ENCODE measurements at regions not wholly inside any gene's neighbourhood (a gene's known extent, or its start where the extent isn't known, plus 50 kb on each side); places are given as distances from the start of the nearest gene placed in this dataset.
"Not testable (repeated sequence)": the region's sequence is repeated elsewhere in the genome, so short reads cannot be mapped to it uniquely, and the experiment has no call there.

DNA sequence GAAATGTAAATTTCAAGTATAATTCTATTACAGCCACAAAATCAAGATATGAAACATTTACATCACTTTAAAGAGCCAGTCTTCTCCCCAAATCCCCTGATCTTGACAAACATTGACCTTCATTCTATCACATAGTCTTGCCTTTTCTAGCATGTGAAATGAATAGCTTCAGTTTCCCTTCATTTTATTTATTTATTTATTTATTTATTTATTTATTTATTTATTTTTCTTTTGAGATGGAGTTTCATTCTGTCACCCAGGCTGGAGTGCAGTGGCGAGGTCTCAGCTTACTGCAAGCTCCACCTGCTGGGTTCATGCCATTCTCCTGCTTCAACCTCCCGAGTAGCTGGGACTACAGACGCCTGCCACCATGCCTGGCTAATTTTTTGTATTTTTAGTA, 147.9 kb downstream of the MSL3 start:
- intact Hi-C loops (cut with micrococcal nuclease): loop anchor here (5.0 to 10.0 kb wide), 3 partner anchors 71 to 764 kb away; no protein-coding TSS in a partner anchor
- Mint-ChIP-seq H3K9me3 (peaks cover 0 to 29% (median 6%) of the 10 kb centered on the region in 11 donors), H3K36me3 (peaks cover 0 to 14% (median 0%) of the 10 kb centered on the region in 5 donors), H3K4me1 (peaks cover 0 to 12% (median 7%) of the 10 kb centered on the region in 7 donors)
- H3K4me1 ChIP-seq (ENCODE audit: control insufficient read depth in 2 of 2, insufficient read depth in 2 of 2, low read length in 2 of 2); ATAC-seq; H3K27ac Mint-ChIP-seq; H3K36me3 ChIP-seq (ENCODE audit: control insufficient read depth in 2 of 3, insufficient read depth in 3 of 3, low read length in 3 of 3); POLR2A ChIA-PET; H3K4me3 Mint-ChIP-seq; H3K9me3 ChIP-seq (ENCODE audit: control insufficient read depth in 2 of 3, low read length in 3 of 3); H3K27ac ChIP-seq (ENCODE audit: low read depth, low read length); H3K27me3 Mint-ChIP-seq; H3K27me3 ChIP-seq (ENCODE audit: control insufficient read depth in 2 of 2, insufficient read depth in 2 of 2, low read length in 2 of 2); H3K4me3 ChIP-seq (ENCODE audit: low read length); CTCF ChIA-PET; DNase-seq: not testable (repeated sequence)

DNA sequence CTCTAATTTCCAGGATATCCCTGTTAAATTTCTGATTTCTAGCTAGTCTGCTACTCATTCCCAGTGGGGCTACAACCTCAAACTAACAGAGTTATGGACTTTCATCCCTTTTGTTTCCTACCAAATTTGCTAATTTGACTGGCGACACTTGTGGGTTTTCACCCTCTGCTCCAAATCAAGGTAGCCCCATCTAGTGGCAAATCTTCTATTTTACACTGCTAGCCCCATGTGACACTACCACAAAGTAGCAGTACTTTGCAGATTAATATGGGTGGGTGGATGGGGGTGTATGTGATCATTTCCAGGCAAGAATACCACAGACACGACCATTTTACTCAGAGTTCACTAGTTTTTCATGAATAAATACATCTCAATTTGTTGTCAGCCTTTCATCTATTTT, 150.3 kb downstream of the MSL3 start:
- no peak overlapping the region for H3K27ac ChIP-seq (ENCODE audit: low read depth, low read length)
- no peaks in the 10 kb centered on the region for H3K36me3 ChIP-seq (ENCODE audit: control insufficient read depth in 2 of 3, insufficient read depth in 3 of 3, low read length in 3 of 3)
- Mint-ChIP-seq H3K27ac (no peak overlapping the region), H3K27me3 (no peaks in the 10 kb centered on the region), H3K9me3 (peaks cover 0 to 29% (median 6%) of the 10 kb centered on the region in 11 donors), H3K4me1 (peaks cover 0 to 12% (median 7%) of the 10 kb centered on the region in 7 donors), H3K36me3 (peaks cover 0 to 14% (median 0%) of the 10 kb centered on the region in 5 donors), H3K4me3 (no peak overlapping the region)
- no peak overlapping the region for H3K4me3 ChIP-seq (ENCODE audit: low read length)
- CTCF ChIA-PET: interaction anchor here (0.8 to 1.0 kb wide), 2 partner anchors 137 to 151 kb away, joined by 3 to 4 read pairs; no protein-coding TSS in a partner anchor
- no peaks in the 10 kb centered on the region for H3K4me1 ChIP-seq (ENCODE audit: control insufficient read depth in 2 of 2, insufficient read depth in 2 of 2, low read length in 2 of 2)
- DNase-seq: peak in 7 of 9 donors; percentile 15 to 45 (median 31)
- H3K27me3 ChIP-seq (ENCODE audit: control insufficient read depth in 2 of 2, insufficient read depth in 2 of 2, low read length in 2 of 2): no peaks in the 10 kb centered on the region
- POLR2A ChIA-PET: no interaction called here
- no peaks in the 10 kb centered on the region for H3K9me3 ChIP-seq (ENCODE audit: control insufficient read depth in 2 of 3, low read length in 3 of 3)
- ATAC-seq: peak; percentile 65
- intact Hi-C loops (cut with micrococcal nuclease): loop anchor here (1.0 to 10.0 kb wide), 5 partner anchors 74 to 766 kb away; no protein-coding TSS in a partner anchor

DNA sequence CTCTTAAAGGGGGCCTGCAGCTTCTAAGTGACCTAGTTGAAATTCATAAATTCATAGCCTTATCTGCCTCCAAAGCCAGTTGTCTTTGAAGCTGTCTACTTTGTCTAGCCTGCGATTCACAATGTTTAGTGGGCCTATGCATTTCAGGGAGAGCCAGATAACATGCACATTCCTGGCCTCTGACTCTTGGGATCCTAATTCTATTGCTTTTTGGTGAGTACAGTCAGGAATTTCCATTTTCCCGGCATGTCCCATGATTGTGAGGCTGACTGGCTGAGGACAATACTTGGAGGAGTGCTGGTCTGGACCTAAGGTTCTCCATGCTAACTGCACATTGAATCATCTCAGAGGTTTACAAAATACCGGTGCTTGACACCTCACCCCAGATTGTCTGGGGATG, 155.0 kb downstream of the MSL3 start:
- Histone ChIP-seq H3K27ac (ENCODE audit: low read depth, low read length) (no peak overlapping the region), H3K9me3 (ENCODE audit: control insufficient read depth in 2 of 3, low read length in 3 of 3) (no peaks in the 10 kb centered on the region), H3K4me1 (ENCODE audit: control insufficient read depth in 2 of 2, insufficient read depth in 2 of 2, low read length in 2 of 2) (no peaks in the 10 kb centered on the region), H3K4me3 (ENCODE audit: low read length) (no peak overlapping the region), H3K36me3 (ENCODE audit: control insufficient read depth in 2 of 3, insufficient read depth in 3 of 3, low read length in 3 of 3) (no peaks in the 10 kb centered on the region), H3K27me3 (ENCODE audit: control insufficient read depth in 2 of 2, insufficient read depth in 2 of 2, low read length in 2 of 2) (no peaks in the 10 kb centered on the region)
- DNase-seq (no peak), ATAC-seq (no peak)
- Mint-ChIP-seq H3K9me3 (peaks cover 0 to 2% (median 0%) of the 10 kb centered on the region in 11 donors), H3K27ac (no peak overlapping the region), H3K4me1 (peaks cover 0 to 4% (median 0%) of the 10 kb centered on the region in 7 donors), H3K27me3 (peaks cover 0 to 8% (median 6%) of the 10 kb centered on the region in 5 donors), H3K4me3 (no peak overlapping the region), H3K36me3 (peaks cover 0 to under 1% (median 0%) of the 10 kb centered on the region in 5 donors)
- ChIA-PET CTCF (no interaction called here), POLR2A (no interaction called here)
- intact Hi-C loops (cut with micrococcal nuclease): no loop called here

DNA sequence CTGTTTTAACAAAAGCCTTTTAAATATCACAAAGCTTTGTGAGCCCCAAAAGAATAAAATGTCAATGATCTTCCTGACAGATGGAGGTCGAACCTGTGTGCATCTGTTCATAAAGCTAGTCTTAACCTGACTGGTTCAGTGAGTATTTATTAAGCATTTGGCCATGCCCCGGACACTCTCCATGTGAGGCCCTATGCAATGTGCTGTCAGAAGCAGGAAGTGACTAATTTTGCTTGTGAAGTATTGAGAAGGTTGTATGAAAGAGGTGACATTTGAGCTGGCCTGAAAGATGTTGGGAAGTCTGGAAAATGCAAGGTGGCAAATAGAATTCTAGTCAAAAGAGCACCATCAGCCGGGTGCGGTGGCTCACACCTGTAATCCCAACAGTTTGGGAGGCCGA, 171.4 kb downstream of the MSL3 start:
- ATAC-seq: no peak
- Mint-ChIP-seq H3K4me1 (no peaks in the 10 kb centered on the region), H3K9me3 (peaks cover 0 to 24% (median 7%) of the 10 kb centered on the region in 11 donors), H3K27me3 (peaks cover 0 to 4% (median 0%) of the 10 kb centered on the region in 5 donors), H3K4me3 (no peak overlapping the region), H3K36me3 (no peaks in the 10 kb centered on the region), H3K27ac (no peak overlapping the region)
- Histone ChIP-seq H3K27ac (ENCODE audit: low read depth, low read length) (no peak overlapping the region), H3K4me1 (ENCODE audit: control insufficient read depth in 2 of 2, insufficient read depth in 2 of 2, low read length in 2 of 2) (no peaks in the 10 kb centered on the region), H3K27me3 (ENCODE audit: control insufficient read depth in 2 of 2, insufficient read depth in 2 of 2, low read length in 2 of 2) (no peaks in the 10 kb centered on the region), H3K9me3 (ENCODE audit: control insufficient read depth in 2 of 3, low read length in 3 of 3) (no peaks in the 10 kb centered on the region), H3K36me3 (ENCODE audit: control insufficient read depth in 2 of 3, insufficient read depth in 3 of 3, low read length in 3 of 3) (no peaks in the 10 kb centered on the region), H3K4me3 (ENCODE audit: low read length) (no peak overlapping the region)
- intact Hi-C loops (cut with micrococcal nuclease): no loop called here
- ChIA-PET CTCF (no interaction called here), POLR2A (no interaction called here)
- no peak for DNase-seq

DNA sequence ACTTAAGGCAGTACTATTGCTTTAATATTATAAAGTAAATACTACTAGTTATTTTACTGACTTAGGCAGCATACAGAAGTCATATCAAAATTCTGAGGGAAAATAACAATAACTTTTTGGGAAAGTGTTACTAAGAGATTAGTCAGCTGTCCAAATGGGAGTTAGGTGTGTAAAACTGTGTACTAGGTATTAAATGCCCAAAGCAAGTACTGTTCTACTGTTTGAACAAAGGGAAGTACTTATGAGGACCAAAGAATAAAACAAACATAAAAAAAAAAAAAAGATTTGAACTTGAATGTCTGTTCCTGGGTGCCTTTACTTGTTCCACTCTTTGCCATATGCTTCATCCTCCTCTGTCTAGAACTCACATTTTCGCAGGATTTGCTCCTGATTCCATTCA, 174.4 kb downstream of the MSL3 start:
- no peaks in the 10 kb centered on the region for H3K9me3 ChIP-seq (ENCODE audit: control insufficient read depth in 2 of 3, low read length in 3 of 3)
- Mint-ChIP-seq H3K27ac (no peak overlapping the region), H3K27me3 (no peaks in the 10 kb centered on the region), H3K4me3 (no peak overlapping the region), H3K9me3 (peaks cover 0 to 9% (median 2%) of the 10 kb centered on the region in 11 donors), H3K4me1 (no peaks in the 10 kb centered on the region), H3K36me3 (no peaks in the 10 kb centered on the region)
- no peaks in the 10 kb centered on the region for H3K4me1 ChIP-seq (ENCODE audit: control insufficient read depth in 2 of 2, insufficient read depth in 2 of 2, low read length in 2 of 2)
- no peaks in the 10 kb centered on the region for H3K36me3 ChIP-seq (ENCODE audit: control insufficient read depth in 2 of 3, insufficient read depth in 3 of 3, low read length in 3 of 3)
- H3K27me3 ChIP-seq (ENCODE audit: control insufficient read depth in 2 of 2, insufficient read depth in 2 of 2, low read length in 2 of 2): no peaks in the 10 kb centered on the region
- DNase-seq (no peak), ATAC-seq (no peak)
- ChIA-PET CTCF (no interaction called here), POLR2A (no interaction called here)
- H3K4me3 ChIP-seq (ENCODE audit: low read length): no peak overlapping the region
- H3K27ac ChIP-seq (ENCODE audit: low read depth, low read length): no peak overlapping the region
- intact Hi-C loops (cut with micrococcal nuclease): no loop called here

DNA sequence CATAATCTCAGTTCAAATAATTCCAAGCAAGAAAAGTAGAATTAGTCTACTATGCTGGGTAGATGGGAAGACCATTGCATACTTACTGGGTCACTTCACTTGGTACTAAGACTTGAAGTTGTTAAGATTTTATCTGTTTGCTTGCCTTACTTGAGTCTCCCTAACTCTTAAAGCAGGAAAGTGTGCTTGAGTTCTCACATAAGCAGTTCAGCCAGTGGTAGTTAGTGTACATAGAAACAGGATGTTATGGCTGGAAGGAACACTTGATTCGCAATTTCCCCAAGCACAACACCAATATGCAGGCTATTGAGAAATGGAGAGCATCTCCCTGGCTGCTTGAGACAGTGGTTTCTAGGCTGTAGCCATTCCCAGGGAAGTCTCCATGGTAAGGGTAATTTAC, 176.1 kb downstream of the MSL3 start:
- Mint-ChIP-seq H3K4me3 (no peak overlapping the region), H3K27ac (no peak overlapping the region), H3K36me3 (no peaks in the 10 kb centered on the region), H3K4me1 (no peaks in the 10 kb centered on the region), H3K27me3 (no peaks in the 10 kb centered on the region), H3K9me3 (peaks cover 0 to 3% (median 0%) of the 10 kb centered on the region in 11 donors)
- Histone ChIP-seq H3K4me1 (ENCODE audit: control insufficient read depth in 2 of 2, insufficient read depth in 2 of 2, low read length in 2 of 2) (no peaks in the 10 kb centered on the region), H3K27ac (ENCODE audit: low read depth, low read length) (no peak overlapping the region), H3K9me3 (ENCODE audit: control insufficient read depth in 2 of 3, low read length in 3 of 3) (no peaks in the 10 kb centered on the region), H3K27me3 (ENCODE audit: control insufficient read depth in 2 of 2, insufficient read depth in 2 of 2, low read length in 2 of 2) (no peaks in the 10 kb centered on the region), H3K36me3 (ENCODE audit: control insufficient read depth in 2 of 3, insufficient read depth in 3 of 3, low read length in 3 of 3) (no peaks in the 10 kb centered on the region), H3K4me3 (ENCODE audit: low read length) (no peak overlapping the region)
- DNase-seq (no peak), ATAC-seq (no peak)
- ChIA-PET CTCF (no interaction called here), POLR2A (no interaction called here)
- intact Hi-C loops (cut with micrococcal nuclease): no loop called here

DNA sequence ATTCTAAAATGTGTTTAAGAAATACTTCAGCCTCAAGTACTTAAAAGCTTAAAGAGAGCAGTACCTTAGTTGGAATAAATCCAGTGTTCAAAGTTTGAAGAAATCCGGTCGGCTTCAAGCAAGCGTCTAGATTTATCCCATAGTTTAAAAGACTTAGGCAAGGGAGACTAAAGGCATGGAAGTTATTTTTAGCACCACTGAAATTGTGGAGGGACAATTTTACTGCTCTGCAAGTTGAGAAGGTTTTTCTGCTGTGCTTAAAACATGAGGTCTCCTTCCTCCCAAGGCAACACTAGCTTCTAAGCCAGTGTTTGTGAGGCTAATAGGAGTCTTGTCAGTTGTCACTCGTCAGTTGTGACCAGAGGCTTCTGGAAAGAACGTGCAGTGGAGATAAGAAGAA, 183.5 kb downstream of the MSL3 start:
- peaks cover 0 to 3% (median 0%) of the 10 kb centered on the region in 11 donors for H3K9me3 Mint-ChIP-seq
- ATAC-seq (no peak), DNase-seq (no peak)
- Histone ChIP-seq H3K36me3 (ENCODE audit: control insufficient read depth in 2 of 3, insufficient read depth in 3 of 3, low read length in 3 of 3) (no peaks in the 10 kb centered on the region), H3K4me3 (ENCODE audit: low read length) (no peak overlapping the region), H3K27ac (ENCODE audit: low read depth, low read length) (no peak overlapping the region), H3K9me3 (ENCODE audit: control insufficient read depth in 2 of 3, low read length in 3 of 3) (no peaks in the 10 kb centered on the region), H3K27me3 (ENCODE audit: control insufficient read depth in 2 of 2, insufficient read depth in 2 of 2, low read length in 2 of 2) (peaks cover 0 to 3% of the 10 kb centered on the region in 2 donors), H3K4me1 (ENCODE audit: control insufficient read depth in 2 of 2, insufficient read depth in 2 of 2, low read length in 2 of 2) (no peaks in the 10 kb centered on the region)
- intact Hi-C loops (cut with micrococcal nuclease): no loop called here
- ChIA-PET POLR2A (no interaction called here), CTCF (no interaction called here)
- no peak overlapping the region for H3K27ac Mint-ChIP-seq
- peaks cover 0 to 7% (median 0%) of the 10 kb centered on the region in 5 donors for H3K27me3 Mint-ChIP-seq
- H3K4me1 Mint-ChIP-seq: no peaks in the 10 kb centered on the region
- H3K4me3 Mint-ChIP-seq: no peak overlapping the region
- no peaks in the 10 kb centered on the region for H3K36me3 Mint-ChIP-seq
